SK-MEL-5 (cell line): ENCODE measurements at regions not wholly inside any gene's neighbourhood (a gene's known extent, or its start where the extent isn't known, plus 50 kb on each side); places are given as distances from the start of the nearest gene placed in this dataset.

ENCODE experiments used
- DNase-seq: peaks from one replicate; pipeline ENCODE4 v3.0.0-alpha.2; 2016; ENCODE audit warnings: low read depth, low spot score
- in situ Hi-C: cut with HindIII; loops from 2 replicates; pipeline ENCODE4 v1.10.0; 2016; ENCODE audit warnings: low sequenced_read_pairs, high pct_unique_total_duplicates, low pct_unique_long_range_greater_than_20kb

GRCh38 chr11:80204021-80204420, 763.2 kb upstream of the TENM4 start:
- DNase-seq, result no peak
- in situ Hi-C loops, result no loop called here

- in situ Hi-C loops, result no loop called here
Observed at GRCh38 chr11:80196932-80197554, 756.2 kb upstream of the TENM4 start.

GRCh38 chr11:80196041-80196440, 755.2 kb upstream of the TENM4 start:
- no peak for DNase-seq
- in situ Hi-C loops, result no loop called here

More at GRCh38 chr11:80196932-80197554, 756.2 kb upstream of the TENM4 start:
- DNase-seq, result no peak

GRCh38 chr11:80194625-80195024, 753.8 kb upstream of the TENM4 start:
- in situ Hi-C loops, result no loop called here
- DNase-seq, result no peak

- in situ Hi-C loops, result no loop called here
Observed at GRCh38 chr11:80194016-80194415, 753.2 kb upstream of the TENM4 start.

GRCh38 chr11:80188076-80188627, 747.3 kb upstream of the TENM4 start:
- in situ Hi-C loops, result no loop called here
- no peak for DNase-seq

More at GRCh38 chr11:80194016-80194415, 753.2 kb upstream of the TENM4 start:
- DNase-seq, result no peak

- in situ Hi-C loops, result no loop called here
Observed at GRCh38 chr11:80186692-80187091, 745.9 kb upstream of the TENM4 start.

GRCh38 chr11:80182901-80183300, 742.1 kb upstream of the TENM4 start:
- DNase-seq, result no peak

More at GRCh38 chr11:80186692-80187091, 745.9 kb upstream of the TENM4 start:
- no peak for DNase-seq

GRCh38 chr11:80173371-80174136, 732.7 kb upstream of the TENM4 start:
- in situ Hi-C loops, result no loop called here
- no peak for DNase-seq

More at GRCh38 chr11:80182901-80183300, 742.1 kb upstream of the TENM4 start:
- in situ Hi-C loops, result no loop called here

- in situ Hi-C loops, result no loop called here
- no peak for DNase-seq
Observed at GRCh38 chr11:80168796-80169195, 728.0 kb upstream of the TENM4 start.

- in situ Hi-C loops, result no loop called here
- DNase-seq, result no peak
Observed at GRCh38 chr11:80167766-80168165, 726.9 kb upstream of the TENM4 start.

- in situ Hi-C loops, result no loop called here
- no peak for DNase-seq
Observed at GRCh38 chr11:80165744-80166143, 724.9 kb upstream of the TENM4 start.

GRCh38 chr11:80163441-80163840, 722.6 kb upstream of the TENM4 start:
- in situ Hi-C loops, result no loop called here
- no peak for DNase-seq

GRCh38 chr11:80163011-80163410, 722.2 kb upstream of the TENM4 start:
- DNase-seq, result no peak
- in situ Hi-C loops, result no loop called here

- DNase-seq, result no peak
- in situ Hi-C loops, result no loop called here
Observed at GRCh38 chr11:80162387-80162786, 721.6 kb upstream of the TENM4 start.

- no peak for DNase-seq
- in situ Hi-C loops, result no loop called here
Observed at GRCh38 chr11:80157447-80157846, 716.6 kb upstream of the TENM4 start.

- DNase-seq, result no peak
- in situ Hi-C loops, result no loop called here
Observed at GRCh38 chr11:80156062-80156461, 715.2 kb upstream of the TENM4 start.

- DNase-seq, result peak; percentile 63
- in situ Hi-C loops, result no loop called here
Observed at GRCh38 chr11:80155412-80156017, 714.7 kb upstream of the TENM4 start.
